ENCODE measurements at regions not wholly inside any gene's neighbourhood (a gene's known extent, or its start where the extent isn't known, plus 50 kb on each side); places are given as distances from the start of the nearest gene placed in this dataset.

DNA sequence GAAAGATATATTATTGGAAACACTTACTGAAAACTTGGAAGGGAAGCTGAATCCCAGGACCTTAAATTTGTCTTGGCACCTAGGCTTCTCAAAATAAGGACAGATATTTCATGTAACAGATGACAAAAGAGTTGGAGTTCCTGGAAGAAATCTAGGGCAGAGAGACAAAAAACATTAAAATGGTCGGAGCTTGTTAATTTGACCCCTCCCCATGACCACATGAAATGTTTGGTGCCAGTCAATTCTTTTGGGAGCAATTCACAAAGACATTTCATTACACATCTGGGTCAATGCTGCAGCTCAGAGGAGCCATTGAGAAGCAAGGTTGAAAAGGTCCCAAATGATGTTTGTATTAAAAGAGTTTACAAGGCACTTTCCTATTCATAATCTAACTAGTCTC lies 162.0 kb upstream of the GUCY1A2 start:
- TF ChIP-seq, protein P1, sequence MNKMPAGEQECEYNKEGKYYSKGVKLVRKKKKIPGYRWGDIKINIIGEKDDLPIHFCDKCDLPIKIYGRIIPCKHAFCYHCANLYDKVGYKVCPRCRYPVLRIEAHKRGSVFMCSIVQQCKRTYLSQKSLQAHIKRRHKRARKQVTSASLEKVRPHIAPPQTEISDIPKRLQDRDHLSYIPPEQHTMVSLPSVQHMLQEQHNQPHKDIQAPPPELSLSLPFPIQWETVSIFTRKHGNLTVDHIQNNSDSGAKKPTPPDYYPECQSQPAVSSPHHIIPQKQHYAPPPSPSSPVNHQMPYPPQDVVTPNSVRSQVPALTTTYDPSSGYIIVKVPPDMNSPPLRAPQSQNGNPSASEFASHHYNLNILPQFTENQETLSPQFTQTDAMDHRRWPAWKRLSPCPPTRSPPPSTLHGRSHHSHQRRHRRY (tag by site-specific recombination; IDR thresholded peaks at IDR 0.05): no peak
- TF ChIP-seq ZNF366 (tag by site-specific recombination; conservative IDR thresholded peaks at IDR 0.05): no peak
- TF ChIP-seq SALL2 (tag by site-specific recombination; IDR thresholded peaks at IDR 0.05; ENCODE audit: borderline replicate concordance): no peak
- TF ChIP-seq WT1 (tag by site-specific recombination; IDR thresholded peaks at IDR 0.05): no peak
- TF ChIP-seq, protein P2, sequence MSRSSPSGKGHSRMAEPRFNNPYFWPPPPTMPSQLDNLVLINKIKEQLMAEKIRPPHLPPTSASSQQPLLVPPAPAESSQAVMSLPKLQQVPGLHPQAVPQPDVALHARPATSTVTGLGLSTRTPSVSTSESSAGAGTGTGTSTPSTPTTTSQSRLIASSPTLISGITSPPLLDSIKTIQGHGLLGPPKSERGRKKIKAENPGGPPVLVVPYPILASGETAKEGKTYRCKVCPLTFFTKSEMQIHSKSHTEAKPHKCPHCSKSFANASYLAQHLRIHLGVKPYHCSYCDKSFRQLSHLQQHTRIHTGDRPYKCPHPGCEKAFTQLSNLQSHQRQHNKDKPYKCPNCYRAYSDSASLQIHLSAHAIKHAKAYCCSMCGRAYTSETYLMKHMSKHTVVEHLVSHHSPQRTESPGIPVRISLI (tag by site-specific recombination; IDR thresholded peaks at IDR 0.05): no peak
- TF ChIP-seq, protein P3, sequence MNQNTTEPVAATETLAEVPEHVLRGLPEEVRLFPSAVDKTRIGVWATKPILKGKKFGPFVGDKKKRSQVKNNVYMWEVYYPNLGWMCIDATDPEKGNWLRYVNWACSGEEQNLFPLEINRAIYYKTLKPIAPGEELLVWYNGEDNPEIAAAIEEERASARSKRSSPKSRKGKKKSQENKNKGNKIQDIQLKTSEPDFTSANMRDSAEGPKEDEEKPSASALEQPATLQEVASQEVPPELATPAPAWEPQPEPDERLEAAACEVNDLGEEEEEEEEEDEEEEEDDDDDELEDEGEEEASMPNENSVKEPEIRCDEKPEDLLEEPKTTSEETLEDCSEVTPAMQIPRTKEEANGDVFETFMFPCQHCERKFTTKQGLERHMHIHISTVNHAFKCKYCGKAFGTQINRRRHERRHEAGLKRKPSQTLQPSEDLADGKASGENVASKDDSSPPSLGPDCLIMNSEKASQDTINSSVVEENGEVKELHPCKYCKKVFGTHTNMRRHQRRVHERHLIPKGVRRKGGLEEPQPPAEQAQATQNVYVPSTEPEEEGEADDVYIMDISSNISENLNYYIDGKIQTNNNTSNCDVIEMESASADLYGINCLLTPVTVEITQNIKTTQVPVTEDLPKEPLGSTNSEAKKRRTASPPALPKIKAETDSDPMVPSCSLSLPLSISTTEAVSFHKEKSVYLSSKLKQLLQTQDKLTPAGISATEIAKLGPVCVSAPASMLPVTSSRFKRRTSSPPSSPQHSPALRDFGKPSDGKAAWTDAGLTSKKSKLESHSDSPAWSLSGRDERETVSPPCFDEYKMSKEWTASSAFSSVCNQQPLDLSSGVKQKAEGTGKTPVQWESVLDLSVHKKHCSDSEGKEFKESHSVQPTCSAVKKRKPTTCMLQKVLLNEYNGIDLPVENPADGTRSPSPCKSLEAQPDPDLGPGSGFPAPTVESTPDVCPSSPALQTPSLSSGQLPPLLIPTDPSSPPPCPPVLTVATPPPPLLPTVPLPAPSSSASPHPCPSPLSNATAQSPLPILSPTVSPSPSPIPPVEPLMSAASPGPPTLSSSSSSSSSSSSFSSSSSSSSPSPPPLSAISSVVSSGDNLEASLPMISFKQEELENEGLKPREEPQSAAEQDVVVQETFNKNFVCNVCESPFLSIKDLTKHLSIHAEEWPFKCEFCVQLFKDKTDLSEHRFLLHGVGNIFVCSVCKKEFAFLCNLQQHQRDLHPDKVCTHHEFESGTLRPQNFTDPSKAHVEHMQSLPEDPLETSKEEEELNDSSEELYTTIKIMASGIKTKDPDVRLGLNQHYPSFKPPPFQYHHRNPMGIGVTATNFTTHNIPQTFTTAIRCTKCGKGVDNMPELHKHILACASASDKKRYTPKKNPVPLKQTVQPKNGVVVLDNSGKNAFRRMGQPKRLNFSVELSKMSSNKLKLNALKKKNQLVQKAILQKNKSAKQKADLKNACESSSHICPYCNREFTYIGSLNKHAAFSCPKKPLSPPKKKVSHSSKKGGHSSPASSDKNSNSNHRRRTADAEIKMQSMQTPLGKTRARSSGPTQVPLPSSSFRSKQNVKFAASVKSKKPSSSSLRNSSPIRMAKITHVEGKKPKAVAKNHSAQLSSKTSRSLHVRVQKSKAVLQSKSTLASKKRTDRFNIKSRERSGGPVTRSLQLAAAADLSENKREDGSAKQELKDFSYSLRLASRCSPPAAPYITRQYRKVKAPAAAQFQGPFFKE (tag by site-specific recombination; IDR thresholded peaks at IDR 0.05; ENCODE audit: borderline replicate concordance): no peak

Data from HEK293 (cell line).